H9 (cell line): ENCODE measurements at regions not wholly inside any gene's neighbourhood (a gene's known extent, or its start where the extent isn't known, plus 50 kb on each side); places are given as distances from the start of the nearest gene placed in this dataset.

Source experiments
- DNase-seq: peaks from one replicate; pipeline ENCODE4 v3.0.0-alpha.2; 2017
- H2AFZ ChIP-seq: one replicate; pipeline ENCODE4 v1.6.1; 2013; ENCODE audit warnings: mild to moderate bottlenecking, low read length, control low read depth, moderate library complexity
- H2AK5ac ChIP-seq: 2 replicates; pipeline ENCODE4 v1.6.1; 2013; ENCODE audit warnings: low read length, control low read depth, mixed read lengths; ENCODE audit not compliant: insufficient read length
- H2BK120ac ChIP-seq: one replicate; pipeline ENCODE4 v1.6.1; 2013; ENCODE audit warnings: low read depth, mild to moderate bottlenecking, low read length, control low read depth, inconsistent platforms; ENCODE audit not compliant: poor library complexity, severe bottlenecking
- H2BK12ac ChIP-seq: 2 replicates; pipeline ENCODE4 v1.6.1; 2013; ENCODE audit warnings: low read length, control low read depth, mixed read lengths, low read depth; ENCODE audit not compliant: insufficient read length
- H2BK15ac ChIP-seq: 2 replicates; pipeline ENCODE4 v1.6.1; 2013; ENCODE audit warnings: low read depth, low read length, control low read depth
- H2BK20ac ChIP-seq: one replicate; pipeline ENCODE4 v1.6.1; 2013; ENCODE audit warnings: low read depth, mild to moderate bottlenecking, low read length, control low read depth, inconsistent platforms; ENCODE audit not compliant: poor library complexity, severe bottlenecking
- H2BK5ac ChIP-seq: 2 replicates; pipeline ENCODE4 v1.6.1; 2013; ENCODE audit warnings: low read length, control low read depth, mixed read lengths; ENCODE audit not compliant: insufficient read length
- H3K14ac ChIP-seq: 2 replicates; pipeline ENCODE4 v1.6.1; 2013; ENCODE audit warnings: low read length, control low read depth; ENCODE audit not compliant: insufficient read depth
- H3K18ac ChIP-seq: 2 replicates; pipeline ENCODE4 v1.6.1; 2013; ENCODE audit warnings: low read depth, mild to moderate bottlenecking, mixed read lengths, low read length, control low read depth; ENCODE audit not compliant: insufficient read length
- H3K23ac ChIP-seq: 2 replicates; pipeline ENCODE4 v1.6.1; 2013; ENCODE audit warnings: low read length, control low read depth, mixed read lengths, low read depth; ENCODE audit not compliant: insufficient read length
- H3K23me2 ChIP-seq: 2 replicates; pipeline ENCODE4 v1.6.1; 2013; ENCODE audit warnings: low read depth, mild to moderate bottlenecking, mixed read lengths, low read length, control low read depth; ENCODE audit not compliant: insufficient read length, poor library complexity, severe bottlenecking
- H3K27ac ChIP-seq: 2 replicates; pipeline ENCODE4 v1.5.1; 2013; ENCODE audit warnings: low read length, control low read depth, mixed read lengths, low read depth; ENCODE audit not compliant: insufficient read length
- H3K27me3 ChIP-seq: 2 replicates; pipeline ENCODE4 v1.6.1; 2013; ENCODE audit warnings: low read length, control low read depth, inconsistent platforms; ENCODE audit not compliant: insufficient read depth
- H3K4ac ChIP-seq: 2 replicates; pipeline ENCODE4 v1.6.1; 2013; ENCODE audit warnings: low read depth, mild to moderate bottlenecking, control low read depth, inconsistent platforms, low read length, moderate library complexity
- H3K4me1 ChIP-seq: 2 replicates; pipeline ENCODE4 v1.6.1; 2013; ENCODE audit warnings: low read length, control low read depth, inconsistent platforms; ENCODE audit not compliant: insufficient read depth
- H3K4me2 ChIP-seq: 2 replicates; pipeline ENCODE4 v1.6.1; 2013; ENCODE audit warnings: low read length, control low read depth, mixed read lengths; ENCODE audit not compliant: insufficient read length, insufficient read depth
- H3K56ac ChIP-seq: 2 replicates; pipeline ENCODE4 v1.6.1; 2013; ENCODE audit warnings: low read depth, mild to moderate bottlenecking, mixed read lengths, low read length, control low read depth; ENCODE audit not compliant: insufficient read length
- H3K79me1 ChIP-seq: 2 replicates; pipeline ENCODE4 v1.6.1; 2013; ENCODE audit warnings: low read depth, mild to moderate bottlenecking, moderate library complexity, low read length, control low read depth, inconsistent platforms; ENCODE audit not compliant: insufficient read depth, poor library complexity, severe bottlenecking
- H3K79me2 ChIP-seq: 2 replicates; pipeline ENCODE4 v1.6.1; 2013; ENCODE audit warnings: low read length, control low read depth, inconsistent platforms; ENCODE audit not compliant: insufficient read depth
- H3K9ac ChIP-seq: 2 replicates; pipeline ENCODE4 v1.6.1; 2013; ENCODE audit warnings: low read length, control low read depth, mixed read lengths; ENCODE audit not compliant: insufficient read length; ENCODE audit errors: extremely low read depth
- H3K9me3 ChIP-seq: one replicate; pipeline ENCODE4 v1.6.1; 2013; ENCODE audit warnings: low read depth, low read length, inconsistent platforms; ENCODE audit not compliant: control insufficient read depth
- H3T11ph ChIP-seq: one replicate; pipeline ENCODE4 v1.6.1; 2013; ENCODE audit warnings: mild to moderate bottlenecking, low read length, control low read depth, inconsistent platforms
- H4K20me1 ChIP-seq: one replicate; pipeline ENCODE4 v1.6.1; 2013; ENCODE audit not compliant: control insufficient read depth, insufficient read length, insufficient read depth
- H4K5ac ChIP-seq: 2 replicates; pipeline ENCODE4 v1.6.1; 2013; ENCODE audit warnings: low read depth, mild to moderate bottlenecking, mixed read lengths, low read length, control low read depth; ENCODE audit not compliant: insufficient read length
- H4K8ac ChIP-seq: replicated peaks from 2 replicates; pipeline ENCODE4 v1.6.1; 2013; ENCODE audit warnings: low read length, control low read depth, mixed read lengths, low read depth; ENCODE audit not compliant: insufficient read length
- H4K91ac ChIP-seq: 2 replicates; pipeline ENCODE4 v1.6.1; 2013; ENCODE audit warnings: low read depth, mild to moderate bottlenecking, moderate library complexity, mixed read lengths, low read length, control low read depth; ENCODE audit not compliant: insufficient read length
- H3K27ac Mint-ChIP-seq, 3 experiments: 2 replicates in 2 of 3; 3 replicates in 1 of 3; pipeline ENCODE4 v1.8.0; 2020 to 2021; ENCODE audit warnings: mixed read lengths in 3 of 3, mild to moderate bottlenecking in 1 of 3, moderate library complexity in 1 of 3
- H3K27me3 Mint-ChIP-seq: 2 replicates; pipeline ENCODE4 v1.8.0; 2021; ENCODE audit warnings: low read depth, mild to moderate bottlenecking, moderate library complexity, mixed read lengths
- H3K36me3 Mint-ChIP-seq, 3 experiments: 2 replicates in 2 of 3; 3 replicates in 1 of 3; pipeline ENCODE4 v1.8.0; 2020 to 2021; ENCODE audit warnings: low read depth in 3 of 3, mixed read lengths in 3 of 3; ENCODE audit not compliant: insufficient read depth in 1 of 3
- H3K4me1 Mint-ChIP-seq, 2 experiments: 2 replicates each; pipeline ENCODE4 v1.8.0; 2020; ENCODE audit warnings: mixed read lengths in 2 of 2
- H3K4me3 Mint-ChIP-seq, 2 experiments: 2 replicates in 1 of 2; 3 replicates in 1 of 2; pipeline ENCODE4 v1.8.0; 2020 to 2021; ENCODE audit warnings: mild to moderate bottlenecking in 2 of 2, mixed read lengths in 2 of 2, moderate library complexity in 1 of 2
- H3K9me3 Mint-ChIP-seq, 2 experiments: 2 replicates in 1 of 2; 3 replicates in 1 of 2; pipeline ENCODE4 v1.8.0; 2020; ENCODE audit warnings: mild to moderate bottlenecking in 2 of 2, mixed read lengths in 2 of 2, moderate library complexity in 1 of 2
- CTCF ChIP-seq: fragments of 200-600 bp; sonication (generic); conservative IDR thresholded peaks from 3 replicates; pipeline ENCODE4 v1.8.0; 2021; ENCODE audit warnings: antibody characterized with exemption, mild to moderate bottlenecking
- WGBS: extraction: QIAGEN DNeasy Blood & Tissue Kit; methylation state at CpG from one replicate; pipeline ENCODE4 v1.1.7; 2013; ENCODE audit warnings: missing lambda C conversion rate, low lambda C conversion rate, mixed read lengths; ENCODE audit not compliant: insufficient read length; ENCODE audit errors: extremely low coverage; 5-methylcytosine and 5-hydroxymethylcytosine counted together

- no peaks in the 10 kb centered on the region for H3K79me2 ChIP-seq
- no peak overlapping the region for H4K91ac ChIP-seq
- DNase-seq, result no peak
- H3K14ac ChIP-seq, result no peak overlapping the region
- no peak overlapping the region for H3T11ph ChIP-seq
- no peak overlapping the region for H2AK5ac ChIP-seq
- H4K5ac ChIP-seq, result no peak overlapping the region
- no peaks in the 10 kb centered on the region for H3K4me1 ChIP-seq
- H3K79me1 ChIP-seq, result no peaks in the 10 kb centered on the region
- H3K27ac ChIP-seq, result no peak overlapping the region
- no peak overlapping the region for H3K4ac ChIP-seq
- H3K9ac ChIP-seq, result no peak overlapping the region
- Mint-ChIP-seq H3K36me3 (no peaks in the 10 kb centered on the region), H3K4me1 (no peaks in the 10 kb centered on the region), H3K4me3 (no peak overlapping the region), H3K27me3 (no peaks in the 10 kb centered on the region), H3K27ac (no peak overlapping the region), H3K9me3 (peaks cover 0 to 2% of the 10 kb centered on the region in 2 experiments; a peak in 2 of 5 replicates)
- no peak overlapping the region for H3K23ac ChIP-seq
- H2BK5ac ChIP-seq, result no peak overlapping the region
- no peak for TF ChIP-seq CTCF
- no peak overlapping the region for H2AFZ ChIP-seq
- H3K56ac ChIP-seq, result no peak overlapping the region
- no peak overlapping the region for H3K18ac ChIP-seq
- no peaks in the 10 kb centered on the region for H3K9me3 ChIP-seq
- H3K23me2 ChIP-seq, result no peaks in the 10 kb centered on the region
- no peaks in the 10 kb centered on the region for H4K20me1 ChIP-seq
- no peak overlapping the region for H2BK20ac ChIP-seq
- H4K8ac ChIP-seq, result no peak overlapping the region
- no peak overlapping the region for H2BK12ac ChIP-seq
- H3K4me2 ChIP-seq, result no peak overlapping the region
- H3K27me3 ChIP-seq, result no peaks in the 10 kb centered on the region
- H2BK120ac ChIP-seq, result no peak overlapping the region
- WGBS, result no CpG with 5 or more reads among the region's 1 CpG
- H2BK15ac ChIP-seq, result no peak overlapping the region
Observed at GRCh38 chr6:135740580-135740979, 110.9 kb upstream of the PDE7B start.
